Endodermal cell (in vitro differentiated cells): ENCODE measurements at regions not wholly inside any gene's neighbourhood (a gene's known extent, or its start where the extent isn't known, plus 50 kb on each side); places are given as distances from the start of the nearest gene placed in this dataset.

Source experiments
- DNase-seq: peaks from one replicate; pipeline ENCODE4 v3.0.0-alpha.2; 2017
- H3K27ac ChIP-seq: 2 replicates; pipeline ENCODE4 v1.5.1; 2013; ENCODE audit warnings: mild to moderate bottlenecking, low read depth, low read length, moderate library complexity
- H3K27me3 ChIP-seq: 2 replicates; pipeline ENCODE4 v1.6.1; 2013; ENCODE audit warnings: mild to moderate bottlenecking, low read length, moderate library complexity; ENCODE audit not compliant: insufficient read depth, control insufficient read depth, poor library complexity, severe bottlenecking
- H3K36me3 ChIP-seq: 2 replicates; pipeline ENCODE4 v1.7.0; 2013; ENCODE audit warnings: mild to moderate bottlenecking, low read length, moderate library complexity; ENCODE audit not compliant: control insufficient read depth, insufficient read depth
- H3K4me1 ChIP-seq: one replicate; pipeline ENCODE4 v1.7.0; 2013; ENCODE audit warnings: low read length; ENCODE audit not compliant: control insufficient read depth, insufficient read depth
- H3K4me3 ChIP-seq: 2 replicates; pipeline ENCODE4 v1.5.1; 2013; ENCODE audit warnings: mild to moderate bottlenecking, low read length, moderate library complexity
- H3K9ac ChIP-seq: 2 replicates; pipeline ENCODE4 v1.6.1; 2013; ENCODE audit warnings: mild to moderate bottlenecking, low read length, moderate library complexity; ENCODE audit not compliant: poor library complexity, severe bottlenecking; ENCODE audit errors: extremely low read depth
- H3K9me3 ChIP-seq: 2 replicates; pipeline ENCODE4 v1.6.1; 2013; ENCODE audit warnings: mild to moderate bottlenecking, low read length, moderate library complexity; ENCODE audit not compliant: control insufficient read depth
- H3K27ac Mint-ChIP-seq: 2 replicates; pipeline ENCODE4 v1.8.0; 2020; ENCODE audit warnings: mixed read lengths
- H3K27me3 Mint-ChIP-seq: 2 replicates; pipeline ENCODE4 v1.8.0; 2021; ENCODE audit warnings: mild to moderate bottlenecking, mixed read lengths; ENCODE audit not compliant: insufficient read depth
- H3K36me3 Mint-ChIP-seq: 2 replicates; pipeline ENCODE4 v1.8.0; 2020; ENCODE audit warnings: low read depth, mixed read lengths
- H3K4me1 Mint-ChIP-seq: 2 replicates; pipeline ENCODE4 v1.8.0; 2020; ENCODE audit warnings: mixed read lengths
- H3K4me3 Mint-ChIP-seq: 2 replicates; pipeline ENCODE4 v1.8.0; 2020; ENCODE audit warnings: mild to moderate bottlenecking, moderate library complexity, mixed read lengths
- H3K9me3 Mint-ChIP-seq: 2 replicates; pipeline ENCODE4 v1.8.0; 2020; ENCODE audit warnings: mild to moderate bottlenecking, mixed read lengths
- WGBS, 2 experiments: methylation state at CpG; one replicate each; pipeline versions ENCODE4 v1.1.5 to v1.1.7; 2013; ENCODE audit warnings: missing lambda C conversion rate in 2 of 2, mixed read lengths in 1 of 2; ENCODE audit not compliant: insufficient coverage in 1 of 2, insufficient read length in 1 of 2; 5-methylcytosine and 5-hydroxymethylcytosine counted together
- TF ChIP-seq, protein P1 (sequence below): fragments of 200-600 bp; sonication (generic); conservative IDR thresholded peaks from 2 replicates; pipeline ENCODE4 v1.5.0; 2021; ENCODE audit warnings: antibody characterized with exemption, mild to moderate bottlenecking

DNA sequence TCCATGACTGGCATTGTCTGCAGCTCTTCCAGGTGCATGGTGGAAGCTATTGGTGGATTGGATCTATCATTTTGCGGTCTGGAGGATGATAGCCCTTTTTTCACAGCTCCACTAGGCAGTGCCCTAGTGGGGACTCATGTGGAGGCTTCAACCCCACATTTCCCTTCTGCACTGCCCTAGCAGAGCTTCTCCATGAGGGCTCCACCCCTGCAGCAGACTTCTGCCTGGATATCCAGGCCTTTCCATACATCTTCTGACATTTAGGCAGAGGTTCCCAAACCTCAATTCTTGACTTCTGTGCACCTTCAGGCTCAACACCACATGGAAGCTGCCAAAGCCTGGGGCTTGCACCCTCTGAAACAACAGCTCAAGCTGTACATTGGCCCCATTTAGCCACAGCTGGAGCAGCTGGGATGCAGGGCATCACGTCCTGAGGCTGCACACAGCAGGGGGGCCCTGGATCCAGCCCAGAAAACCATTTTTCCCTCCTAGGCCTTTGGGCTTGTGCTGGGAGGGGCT is 800.2 kb upstream of the MIR17HG start:
- H3K4me1 Mint-ChIP-seq: no peaks in the 10 kb centered on the region
- H3K9ac ChIP-seq: no peak overlapping the region
- no peak overlapping the region for H3K27ac Mint-ChIP-seq
- WGBS, 2 experiments: 90 to 100% methylated on average over 1 to 2 of the region's 2 CpGs
- H3K27ac ChIP-seq: no peak overlapping the region
- H3K36me3 ChIP-seq: no peaks in the 10 kb centered on the region
- H3K27me3 Mint-ChIP-seq: no peaks in the 10 kb centered on the region
- peaks cover 4% of the 10 kb centered on the region for H3K36me3 Mint-ChIP-seq
- no peaks in the 10 kb centered on the region for H3K27me3 ChIP-seq
- H3K9me3 ChIP-seq: peaks cover 36% of the 10 kb centered on the region
- no peak overlapping the region for H3K4me3 Mint-ChIP-seq
- H3K4me3 ChIP-seq: no peak overlapping the region
- peaks cover 34% of the 10 kb centered on the region for H3K9me3 Mint-ChIP-seq
- TF ChIP-seq, protein P1, sequence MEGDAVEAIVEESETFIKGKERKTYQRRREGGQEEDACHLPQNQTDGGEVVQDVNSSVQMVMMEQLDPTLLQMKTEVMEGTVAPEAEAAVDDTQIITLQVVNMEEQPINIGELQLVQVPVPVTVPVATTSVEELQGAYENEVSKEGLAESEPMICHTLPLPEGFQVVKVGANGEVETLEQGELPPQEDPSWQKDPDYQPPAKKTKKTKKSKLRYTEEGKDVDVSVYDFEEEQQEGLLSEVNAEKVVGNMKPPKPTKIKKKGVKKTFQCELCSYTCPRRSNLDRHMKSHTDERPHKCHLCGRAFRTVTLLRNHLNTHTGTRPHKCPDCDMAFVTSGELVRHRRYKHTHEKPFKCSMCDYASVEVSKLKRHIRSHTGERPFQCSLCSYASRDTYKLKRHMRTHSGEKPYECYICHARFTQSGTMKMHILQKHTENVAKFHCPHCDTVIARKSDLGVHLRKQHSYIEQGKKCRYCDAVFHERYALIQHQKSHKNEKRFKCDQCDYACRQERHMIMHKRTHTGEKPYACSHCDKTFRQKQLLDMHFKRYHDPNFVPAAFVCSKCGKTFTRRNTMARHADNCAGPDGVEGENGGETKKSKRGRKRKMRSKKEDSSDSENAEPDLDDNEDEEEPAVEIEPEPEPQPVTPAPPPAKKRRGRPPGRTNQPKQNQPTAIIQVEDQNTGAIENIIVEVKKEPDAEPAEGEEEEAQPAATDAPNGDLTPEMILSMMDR: no peak
- H3K4me1 ChIP-seq: no peaks in the 10 kb centered on the region
- DNase-seq: no peak

- peaks cover 4% of the 10 kb centered on the region for H3K36me3 Mint-ChIP-seq
- no peaks in the 10 kb centered on the region for H3K27me3 ChIP-seq
- no peak overlapping the region for H3K27ac ChIP-seq
- no peak overlapping the region for H3K4me3 ChIP-seq
- no peak for DNase-seq
- no peak overlapping the region for H3K9ac ChIP-seq
- H3K9me3 Mint-ChIP-seq: peaks cover 26% of the 10 kb centered on the region
- no peaks in the 10 kb centered on the region for H3K4me1 Mint-ChIP-seq
- no peak overlapping the region for H3K4me3 Mint-ChIP-seq
- H3K4me1 ChIP-seq: no peaks in the 10 kb centered on the region
- H3K27me3 Mint-ChIP-seq: no peaks in the 10 kb centered on the region
- peaks cover 26% of the 10 kb centered on the region for H3K9me3 ChIP-seq
- TF ChIP-seq, protein P1: no peak
- WGBS, 2 experiments: 87 to 96% methylated on average over 2 to 3 of the region's 3 CpGs
- H3K27ac Mint-ChIP-seq: no peak overlapping the region
- H3K36me3 ChIP-seq: no peaks in the 10 kb centered on the region
Measured at GRCh38 chr13:90551253-90551652, 796.2 kb upstream of the MIR17HG start.

DNA sequence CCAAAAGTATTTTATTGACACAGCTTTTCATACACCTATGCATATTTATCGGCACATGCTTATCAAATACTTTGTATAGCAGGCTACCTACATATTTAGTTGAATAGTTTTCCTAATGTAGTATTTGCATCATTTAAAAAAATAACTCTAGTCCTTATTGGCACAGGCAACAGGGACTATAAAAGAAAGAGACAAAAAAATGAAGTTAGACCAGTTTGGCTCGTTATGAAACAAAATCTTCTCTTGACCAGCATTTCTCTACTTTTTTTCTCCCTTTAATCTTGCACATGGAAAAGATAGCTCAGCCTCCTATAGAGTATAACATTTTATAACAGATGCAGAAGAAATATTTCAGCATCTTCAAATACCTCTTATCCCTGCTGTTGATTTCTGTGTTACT is 794.8 kb upstream of the MIR17HG start:
- WGBS, 2 experiments: 100% methylated on average over 1 of the region's 2 CpGs; no CpG with 5 or more reads in 1 of the 2 experiments
- no peak overlapping the region for H3K27ac Mint-ChIP-seq
- no peaks in the 10 kb centered on the region for H3K4me1 Mint-ChIP-seq
- H3K27me3 ChIP-seq: no peaks in the 10 kb centered on the region
- DNase-seq: no peak
- no peak overlapping the region for H3K9ac ChIP-seq
- no peaks in the 10 kb centered on the region for H3K4me1 ChIP-seq
- peaks cover 11% of the 10 kb centered on the region for H3K9me3 ChIP-seq
- no peak overlapping the region for H3K27ac ChIP-seq
- no peaks in the 10 kb centered on the region for H3K36me3 ChIP-seq
- H3K27me3 Mint-ChIP-seq: no peaks in the 10 kb centered on the region
- peaks cover 13% of the 10 kb centered on the region for H3K9me3 Mint-ChIP-seq
- peaks cover 2% of the 10 kb centered on the region for H3K36me3 Mint-ChIP-seq
- TF ChIP-seq, protein P1: no peak
- H3K4me3 Mint-ChIP-seq: no peak overlapping the region
- H3K4me3 ChIP-seq: no peak overlapping the region
